Cardiac muscle cell (in vitro differentiated cells and primary cell): ENCODE measurements at regions not wholly inside any gene's neighbourhood (a gene's known extent, or its start where the extent isn't known, plus 50 kb on each side); places are given as distances from the start of the nearest gene placed in this dataset.

ENCODE experiments used
- DNase-seq, 2 donors: peaks; one replicate each; pipeline versions ENCODE4 v3.0.0 to v3.0.0-alpha.2; 2010 to 2017; ENCODE audit warnings: low read depth in 1 of 2, low spot score in 1 of 2
- H3K27ac ChIP-seq: fragments of 200-600 bp; sonication (generic); 2 replicates; pipeline ENCODE4 v1.5.1; 2016
- H3K27me3 ChIP-seq: fragments of 200-600 bp; sonication (generic); 2 replicates; pipeline ENCODE4 v1.6.0; 2016; ENCODE audit warnings: control low read depth
- H3K36me3 ChIP-seq: fragments of 200-600 bp; sonication (generic); 2 replicates; pipeline ENCODE4 v1.5.1; 2016; ENCODE audit warnings: control low read depth
- H3K4me1 ChIP-seq: fragments of 200-600 bp; sonication (generic); 2 replicates; pipeline ENCODE4 v1.8.1; 2017; ENCODE audit warnings: low read depth, mild to moderate bottlenecking, mixed run types
- H3K4me3 ChIP-seq: fragments of 200-600 bp; sonication (generic); 2 replicates; pipeline ENCODE4 v1.5.1; 2016; ENCODE audit warnings: mild to moderate bottlenecking
- H3K9me3 ChIP-seq: fragments of 200-600 bp; sonication (generic); 2 replicates; pipeline ENCODE4 v1.5.1; 2017; ENCODE audit warnings: low read depth, mild to moderate bottlenecking, control low read depth
- CTCF ChIP-seq: IDR thresholded peaks from 2 replicates; pipeline ENCODE4 v1.5.1; 2012; ENCODE audit warnings: low read depth, mild to moderate bottlenecking, low read length

DNA sequence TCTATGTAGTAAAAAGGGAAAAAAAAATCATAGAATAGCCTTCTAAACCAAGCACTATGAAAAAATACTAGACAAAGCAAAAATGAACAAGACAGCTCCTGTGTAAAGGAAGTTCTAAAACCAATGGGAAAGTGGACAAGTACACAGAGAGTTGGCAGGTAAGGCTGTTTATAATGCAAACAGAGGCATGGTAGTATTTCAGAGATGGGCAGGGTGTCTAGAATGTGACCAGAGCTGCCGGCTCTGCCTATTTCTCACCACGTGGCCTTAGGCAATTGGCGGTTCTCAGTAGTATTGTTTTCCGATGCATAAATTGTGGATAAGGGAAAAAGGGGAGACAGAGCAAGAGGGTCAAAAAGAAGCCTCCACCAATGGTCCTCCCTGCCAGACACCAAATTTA lies 173.6 kb downstream of the ANKRD30B start:
- no peak for TF ChIP-seq CTCF
- no peaks in the 10 kb centered on the region for H3K27me3 ChIP-seq
- H3K4me1 ChIP-seq = no peaks in the 10 kb centered on the region
- H3K36me3 ChIP-seq = no peaks in the 10 kb centered on the region
- no peak overlapping the region for H3K4me3 ChIP-seq
- H3K9me3 ChIP-seq = no peaks in the 10 kb centered on the region
- DNase-seq = no peak
- H3K27ac ChIP-seq = no peak overlapping the region

DNA sequence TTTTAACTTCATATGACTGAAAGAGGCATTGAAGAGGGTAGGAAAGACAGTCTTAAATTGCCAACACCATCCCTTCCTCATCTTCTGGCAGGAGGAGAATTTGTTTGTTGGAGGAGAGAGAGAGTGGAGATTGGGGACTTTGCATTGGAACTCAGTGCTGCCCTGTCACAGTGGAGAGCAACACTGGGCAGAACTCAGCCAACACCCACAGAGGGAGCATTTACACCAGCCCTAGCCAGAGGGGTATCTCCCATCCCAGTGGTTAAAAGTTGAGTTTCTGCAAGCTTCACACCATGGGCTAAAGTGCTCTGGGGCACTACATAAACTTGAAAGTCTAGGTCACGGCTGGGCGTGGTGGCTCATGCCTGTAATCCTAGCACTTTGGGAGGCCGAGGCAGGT lies 174.1 kb downstream of the ANKRD30B start:
- no peaks in the 10 kb centered on the region for H3K4me1 ChIP-seq
- H3K36me3 ChIP-seq = no peaks in the 10 kb centered on the region
- no peak for TF ChIP-seq CTCF
- H3K9me3 ChIP-seq = no peaks in the 10 kb centered on the region
- DNase-seq = no peak
- H3K4me3 ChIP-seq = no peak overlapping the region
- no peaks in the 10 kb centered on the region for H3K27me3 ChIP-seq
- no peak overlapping the region for H3K27ac ChIP-seq

DNA sequence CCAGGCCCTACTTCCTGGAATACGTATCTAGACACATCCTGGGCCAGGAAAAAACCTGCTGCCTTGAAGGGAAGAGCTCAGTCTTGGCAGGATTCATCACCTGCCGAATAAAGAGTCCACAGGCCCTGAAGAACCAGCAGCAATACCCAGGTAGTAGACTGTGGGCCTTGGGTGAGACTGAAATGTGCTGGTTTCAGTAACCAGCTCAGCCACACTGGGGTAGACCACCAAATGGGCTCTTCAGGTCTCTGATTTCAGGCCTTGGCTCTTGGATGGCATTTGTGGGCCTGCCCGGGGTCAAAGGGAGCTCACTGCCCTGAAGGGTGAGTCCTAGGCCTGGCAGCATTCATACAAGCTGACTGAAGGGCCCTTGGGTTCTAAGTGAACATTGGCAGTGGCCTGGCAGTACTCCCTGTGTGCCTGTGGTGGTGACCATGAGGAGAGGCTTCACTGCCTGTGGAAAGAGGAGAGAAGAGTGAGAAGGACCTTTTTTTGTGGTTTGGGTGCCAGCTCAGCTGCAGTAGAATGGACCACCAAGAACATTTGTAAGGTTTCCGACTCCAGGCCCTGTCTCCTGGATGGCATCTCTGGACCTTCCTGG lies 175.1 kb downstream of the ANKRD30B start:
- Histone ChIP-seq H3K27ac (no peak overlapping the region), H3K36me3 (no peaks in the 10 kb centered on the region), H3K27me3 (no peaks in the 10 kb centered on the region), H3K9me3 (no peaks in the 10 kb centered on the region), H3K4me3 (no peak overlapping the region), H3K4me1 (no peaks in the 10 kb centered on the region)
- no peak for TF ChIP-seq CTCF
- DNase-seq = no peak

DNA sequence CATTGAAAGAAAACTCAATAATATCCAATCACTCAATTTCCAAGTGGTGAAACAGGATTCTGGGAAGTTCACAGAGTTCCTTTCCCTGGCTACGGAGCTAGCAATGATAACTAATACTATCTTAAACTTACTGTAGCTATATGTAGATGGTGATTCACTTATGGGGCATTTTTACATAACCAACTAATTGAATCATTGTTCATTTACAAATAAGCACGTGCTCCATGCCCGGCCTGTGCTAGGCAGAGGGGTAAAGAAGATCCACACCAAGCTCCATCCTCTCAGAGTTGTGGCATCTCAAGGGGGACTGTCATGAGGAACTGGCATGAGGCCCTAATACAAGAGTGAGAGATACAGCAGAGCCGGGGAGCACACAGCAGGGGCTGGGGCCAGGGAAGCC lies 176.3 kb downstream of the ANKRD30B start:
- DNase-seq = no peak
- Histone ChIP-seq H3K27ac (no peak overlapping the region), H3K4me1 (no peaks in the 10 kb centered on the region), H3K4me3 (no peak overlapping the region), H3K27me3 (no peaks in the 10 kb centered on the region), H3K36me3 (no peaks in the 10 kb centered on the region), H3K9me3 (no peaks in the 10 kb centered on the region)
- no peak for TF ChIP-seq CTCF

DNA sequence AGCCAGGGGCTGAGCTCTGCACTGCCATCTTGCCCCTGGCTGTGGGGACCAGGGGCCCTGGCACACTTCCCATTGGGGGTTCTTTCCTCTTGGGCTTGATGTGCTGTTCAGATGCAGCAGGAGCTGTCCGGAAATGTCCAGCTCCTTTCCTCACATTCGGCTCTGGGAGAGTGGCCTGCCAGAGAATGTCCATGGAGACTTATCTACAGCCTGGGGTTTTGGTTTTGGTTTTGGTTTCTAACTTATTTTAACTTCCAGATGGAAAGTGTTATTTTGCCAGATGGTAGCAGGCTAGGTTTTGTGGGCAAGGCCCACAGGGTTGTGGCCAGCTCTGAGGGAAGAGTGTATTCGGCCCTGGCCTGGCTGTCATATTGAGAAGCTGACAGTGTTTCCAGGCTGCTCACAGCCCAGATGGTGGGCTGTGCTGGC lies 177.3 kb downstream of the ANKRD30B start:
- no peak overlapping the region for H3K27ac ChIP-seq
- no peaks in the 10 kb centered on the region for H3K9me3 ChIP-seq
- no peak for TF ChIP-seq CTCF

DNA sequence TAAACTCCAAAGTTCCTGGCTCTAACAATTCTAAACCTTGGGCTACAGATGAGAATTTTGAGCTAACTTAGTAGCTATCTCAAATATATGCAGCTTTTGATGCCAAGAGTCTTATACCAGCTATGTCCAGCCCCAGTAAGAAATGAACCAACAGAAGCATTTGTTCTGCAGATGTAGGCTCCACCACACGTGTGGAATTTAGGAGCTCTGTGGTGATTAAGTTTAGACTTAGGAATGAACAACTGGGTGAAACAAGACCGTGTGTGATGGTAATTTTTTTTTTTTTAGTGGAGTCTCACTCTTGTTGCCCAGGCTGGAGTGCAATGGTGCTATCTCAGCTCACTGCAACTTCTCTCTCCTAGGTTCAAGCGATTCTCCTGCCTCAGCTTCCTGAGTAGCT lies 179.7 kb downstream of the ANKRD30B start:
- Histone ChIP-seq H3K4me1 (no peaks in the 10 kb centered on the region), H3K27me3 (no peaks in the 10 kb centered on the region), H3K9me3 (no peaks in the 10 kb centered on the region), H3K4me3 (no peak overlapping the region), H3K27ac (no peak overlapping the region), H3K36me3 (no peaks in the 10 kb centered on the region)
- DNase-seq = no peak
- no peak for TF ChIP-seq CTCF

More for the DNA sequence above, 177.3 kb downstream of the ANKRD30B start:
- Histone ChIP-seq H3K36me3 (no peaks in the 10 kb centered on the region), H3K4me3 (no peak overlapping the region), H3K27me3 (no peaks in the 10 kb centered on the region), H3K4me1 (no peaks in the 10 kb centered on the region)
- DNase-seq = no peak
